GM18517 (cell line): ENCODE measurements at regions not wholly inside any gene's neighbourhood (a gene's known extent, or its start where the extent isn't known, plus 50 kb on each side); places are given as distances from the start of the nearest gene placed in this dataset.

Experiments used
- ATAC-seq: cut with Tn5 transposase; IDR thresholded peaks from one replicate; pipeline ENCODE4 v1.9.1; 2021; ENCODE audit warnings: mild to moderate bottlenecking, moderate library complexity; ENCODE audit not compliant: unreplicated experiment

DNA sequence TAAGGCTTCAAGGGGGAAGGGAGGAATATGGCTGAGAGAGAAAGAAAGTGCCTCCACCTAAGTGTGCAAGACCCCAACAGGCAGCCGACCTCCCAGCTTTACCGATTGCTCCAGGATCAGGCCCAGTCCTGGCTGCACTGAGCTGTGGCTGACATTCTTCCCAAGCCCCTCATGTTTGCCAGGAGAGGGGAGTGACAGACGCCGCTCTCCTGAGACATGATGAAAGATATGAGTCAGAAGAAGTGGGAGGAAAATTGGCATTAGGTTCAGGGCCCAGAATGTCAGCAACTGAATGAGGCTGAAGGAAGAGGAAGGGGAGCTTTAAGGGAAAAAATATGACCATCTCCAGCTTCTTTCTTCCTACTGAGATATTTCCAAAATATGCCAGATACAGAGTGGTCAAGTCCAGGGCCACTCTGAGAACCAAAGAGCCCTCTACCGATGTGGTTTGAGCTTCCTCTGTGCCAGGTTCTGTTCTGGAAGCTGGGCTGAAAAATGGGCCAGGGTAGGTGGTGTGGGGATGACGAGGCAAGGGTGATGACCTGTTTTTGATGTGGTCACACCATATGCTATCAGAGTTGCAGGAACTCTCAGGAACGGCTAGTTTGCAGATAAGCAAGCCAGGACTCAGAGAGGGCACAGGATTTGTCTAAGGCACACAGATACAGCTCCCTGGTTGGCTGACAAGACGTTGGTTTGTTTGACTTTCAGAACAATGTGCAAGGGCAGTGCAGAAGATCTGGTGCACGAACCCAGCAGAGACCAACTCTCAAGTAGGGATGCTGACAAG is 176.7 kb downstream of the SOX9 start:
- no peak for ATAC-seq

DNA sequence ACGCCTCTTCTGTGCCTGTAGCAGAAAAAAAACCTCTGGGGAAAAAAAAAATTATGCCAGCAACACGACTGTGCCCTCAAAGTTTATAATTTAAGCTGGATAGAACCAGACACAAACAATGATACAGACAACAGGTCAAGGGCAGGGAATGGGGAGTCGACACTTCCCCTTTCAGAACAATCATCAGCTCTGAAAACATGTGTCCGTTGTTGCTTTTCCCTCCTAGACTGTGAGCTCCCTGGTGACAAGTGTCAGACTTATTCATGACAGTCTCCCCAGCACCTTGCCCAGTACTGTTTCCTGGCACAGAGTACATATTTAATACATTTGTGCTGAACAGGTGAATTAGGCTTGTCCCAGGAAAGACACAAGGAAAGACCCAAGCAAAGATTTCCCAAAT is 178.3 kb downstream of the SOX9 start:
- no peak for ATAC-seq

DNA sequence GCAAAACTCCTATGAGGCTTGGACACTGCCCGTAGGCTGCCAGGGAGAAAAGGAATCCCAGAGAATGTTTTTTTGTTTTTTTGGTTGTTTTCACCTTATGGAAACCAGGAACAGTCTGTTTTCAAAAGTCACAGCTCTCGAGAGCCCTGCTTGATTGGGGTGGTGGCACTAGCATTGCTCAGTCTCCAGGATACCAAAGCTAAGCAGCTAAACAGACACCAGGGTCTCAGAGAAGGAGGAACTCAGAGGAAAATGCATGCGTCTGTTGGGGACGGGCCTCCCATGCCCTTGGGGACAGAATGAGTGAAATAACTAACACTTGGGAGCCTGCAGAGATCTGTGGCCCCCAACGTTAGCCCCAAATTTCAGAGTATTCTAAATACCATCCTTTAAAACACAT is 178.8 kb downstream of the SOX9 start:
- ATAC-seq, result no peak

DNA sequence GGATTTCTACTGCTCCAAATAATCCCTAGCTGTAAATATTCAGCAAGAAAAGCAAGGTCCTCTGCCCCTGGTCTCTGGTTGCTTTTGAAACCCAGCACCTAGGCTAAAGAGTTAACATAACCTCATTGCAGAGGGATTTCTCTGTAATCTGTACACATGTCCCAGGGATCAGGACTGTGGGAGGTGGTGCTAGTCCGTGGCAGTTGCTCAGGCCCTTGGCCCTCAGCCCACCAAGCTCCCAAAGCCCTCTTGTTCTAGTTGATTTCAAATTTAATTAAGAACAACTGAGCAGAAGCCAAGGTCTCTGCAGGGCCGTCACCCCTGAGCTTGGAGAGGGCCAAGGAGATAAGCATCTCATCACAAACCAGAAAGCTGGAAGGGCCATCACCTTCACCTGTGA is 181.1 kb downstream of the SOX9 start:
- no peak for ATAC-seq

DNA sequence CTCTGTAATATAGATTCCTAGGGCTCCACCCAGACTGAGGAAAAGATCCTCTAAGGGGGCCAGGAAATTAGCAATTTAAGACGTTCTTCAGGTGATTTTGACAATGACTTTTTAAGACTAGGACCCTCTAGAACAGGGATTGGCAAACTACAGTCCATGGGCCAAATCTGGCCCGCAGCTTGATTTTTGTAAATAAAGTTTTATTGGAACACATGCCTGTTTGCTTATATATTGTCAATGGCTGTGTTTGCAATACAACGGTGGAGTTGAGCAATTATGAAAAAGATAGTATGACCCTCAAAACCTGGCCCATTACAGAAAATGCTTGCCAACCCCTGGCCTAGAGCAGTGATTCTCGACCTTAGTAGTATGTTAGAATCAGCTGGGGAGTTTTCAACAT is 181.9 kb downstream of the SOX9 start:
- no peak for ATAC-seq

DNA sequence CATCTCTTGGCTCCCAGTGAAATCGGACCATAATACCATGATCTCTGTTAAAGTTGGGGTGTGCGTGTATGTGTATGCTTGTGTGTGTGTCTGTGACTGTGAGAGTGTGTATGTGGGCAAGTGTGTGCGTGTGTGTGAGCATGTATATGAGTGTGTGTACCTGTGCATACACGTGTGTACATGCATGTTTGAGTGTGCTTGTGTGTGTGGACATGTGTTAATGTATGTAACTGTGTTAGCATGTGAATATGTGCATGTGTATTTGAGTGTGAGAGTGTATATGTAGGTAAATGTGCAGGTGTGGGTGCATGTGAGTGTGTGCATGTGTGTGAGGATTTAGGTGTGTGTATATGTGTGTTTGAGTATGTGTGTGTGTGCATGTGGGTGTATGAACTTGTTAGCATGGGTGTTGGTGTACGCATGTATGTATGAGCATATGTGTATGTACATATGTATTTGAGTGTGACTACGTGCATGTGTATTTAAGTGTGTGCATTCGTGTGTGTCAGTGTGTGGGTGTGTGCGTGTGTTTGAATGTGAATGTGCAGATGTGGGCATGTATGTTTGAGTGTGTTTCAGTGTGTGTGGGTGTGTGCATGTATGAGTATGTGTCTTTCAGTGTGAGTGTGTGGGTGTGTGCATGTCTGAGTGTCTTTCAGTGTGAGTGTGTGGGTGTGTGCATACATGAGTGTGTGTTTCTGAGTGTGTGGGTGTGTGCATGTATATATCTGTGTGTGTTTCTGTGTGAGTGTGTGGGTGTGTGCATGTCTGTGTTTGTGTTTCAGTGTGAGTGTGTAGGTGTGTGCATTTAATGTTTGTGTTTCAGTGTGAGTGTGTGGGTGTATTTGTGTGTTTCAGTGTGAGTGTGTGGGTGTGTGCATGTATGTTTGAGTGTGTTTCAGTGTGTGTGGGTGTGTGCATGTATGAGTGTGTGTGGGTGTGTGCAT is 183.2 kb downstream of the SOX9 start:
- no peak for ATAC-seq

DNA sequence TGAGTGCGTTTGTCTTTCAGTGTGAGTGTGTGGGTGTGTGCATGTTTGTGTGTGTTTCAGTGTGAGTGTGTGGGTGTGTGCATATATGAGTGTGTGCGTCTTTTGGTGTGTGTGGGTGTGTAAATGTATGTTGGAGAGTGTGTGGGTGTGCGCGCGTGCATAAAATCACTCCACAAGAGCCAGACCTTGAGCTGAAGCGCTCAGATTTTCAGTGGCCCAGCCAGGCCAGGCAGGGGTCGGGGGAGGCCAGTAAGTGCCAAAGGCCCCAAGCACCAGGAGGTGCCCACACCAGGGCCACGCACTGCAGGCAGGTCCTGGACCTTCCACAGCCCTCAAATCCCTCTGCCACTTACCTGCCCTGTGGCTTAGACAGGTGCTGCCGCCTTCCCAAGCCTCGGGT is 184.0 kb downstream of the SOX9 start:
- no peak for ATAC-seq

DNA sequence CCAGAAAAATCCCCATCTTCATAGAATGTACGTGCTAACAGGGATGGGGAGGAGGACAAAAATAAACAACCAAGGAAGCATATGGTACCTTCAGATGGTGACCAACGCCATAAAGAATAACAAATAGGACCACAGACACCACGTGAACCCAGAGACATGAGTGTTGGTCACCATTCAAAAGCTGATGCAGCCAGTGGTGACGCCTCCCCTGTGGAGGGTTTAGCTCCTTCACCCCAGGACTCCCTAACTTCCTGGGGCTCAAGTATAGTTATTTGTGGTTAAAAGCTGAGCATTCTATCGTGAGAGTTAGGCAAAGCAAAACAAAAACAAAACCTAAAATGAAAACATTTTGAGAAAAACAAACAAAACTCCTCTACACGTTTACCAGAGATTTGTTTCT is 184.7 kb downstream of the SOX9 start:
- no peak for ATAC-seq

DNA sequence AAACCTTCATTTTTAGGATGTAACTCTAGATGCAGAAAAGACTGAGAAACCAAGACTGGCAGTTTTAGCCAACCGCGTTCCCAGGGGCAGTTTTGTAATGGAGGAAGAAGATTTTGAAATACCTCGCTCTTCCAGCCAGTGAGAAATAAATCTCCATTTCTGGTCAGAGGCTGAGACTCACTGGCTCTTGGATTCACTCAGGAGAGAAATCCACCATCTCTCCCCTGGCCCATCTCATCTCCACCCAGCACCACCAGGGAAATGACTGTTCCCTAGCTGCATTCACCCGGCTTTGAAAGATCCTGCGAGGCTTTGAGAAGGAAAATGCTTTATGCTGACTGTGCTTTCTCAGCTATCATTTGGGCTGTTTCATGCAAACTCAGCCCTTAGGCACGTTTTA is 185.2 kb downstream of the SOX9 start:
- no peak for ATAC-seq

DNA sequence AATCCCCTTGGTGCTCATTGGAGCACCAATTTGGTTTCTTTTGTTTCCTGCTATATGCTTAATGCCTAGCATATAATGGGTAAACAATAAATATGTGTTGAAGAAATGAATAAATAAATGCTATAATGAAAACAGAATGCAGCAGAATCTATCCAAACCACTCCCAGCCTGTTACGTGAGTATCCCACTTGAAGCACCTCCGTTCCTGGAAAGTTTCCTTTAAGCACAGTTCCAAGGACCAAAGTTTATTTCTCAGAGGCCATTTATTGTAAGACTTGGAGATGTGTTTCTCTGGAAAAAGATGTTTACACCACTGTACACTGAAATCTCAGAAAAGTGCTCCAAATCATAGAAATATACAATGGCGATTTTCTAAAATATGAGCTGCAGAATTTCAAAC is 187.0 kb downstream of the SOX9 start:
- ATAC-seq, result no peak

DNA sequence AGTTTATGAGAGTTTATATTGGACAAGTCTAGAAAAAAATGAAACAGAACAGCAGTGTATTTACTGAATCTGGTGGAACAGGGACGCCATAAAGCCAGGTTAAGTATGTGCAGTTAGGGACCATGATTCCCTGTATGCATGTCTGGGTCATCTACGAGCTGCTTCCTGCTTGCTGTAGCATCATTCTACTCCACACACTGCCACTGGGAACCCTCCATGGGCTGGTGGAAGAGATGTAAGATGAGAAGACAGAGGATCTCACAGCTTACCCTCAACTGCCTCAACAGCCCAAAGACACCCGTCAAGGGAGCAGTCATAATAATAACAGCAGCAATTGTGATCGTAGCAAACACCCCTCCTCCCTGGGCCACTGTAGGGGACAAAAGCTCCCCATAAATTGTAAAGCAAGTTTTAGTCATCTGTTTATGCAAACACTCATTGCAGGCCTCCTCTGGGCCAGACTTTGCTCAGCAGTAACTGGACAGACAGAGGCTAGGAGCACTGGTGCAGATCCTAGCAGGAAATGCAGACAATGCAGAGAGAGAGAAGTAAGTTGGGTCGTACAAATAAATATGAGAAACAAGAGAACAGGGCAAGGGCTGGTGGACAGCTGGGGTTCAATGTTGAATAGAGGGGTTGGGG is 188.0 kb downstream of the SOX9 start:
- ATAC-seq, result no peak

DNA sequence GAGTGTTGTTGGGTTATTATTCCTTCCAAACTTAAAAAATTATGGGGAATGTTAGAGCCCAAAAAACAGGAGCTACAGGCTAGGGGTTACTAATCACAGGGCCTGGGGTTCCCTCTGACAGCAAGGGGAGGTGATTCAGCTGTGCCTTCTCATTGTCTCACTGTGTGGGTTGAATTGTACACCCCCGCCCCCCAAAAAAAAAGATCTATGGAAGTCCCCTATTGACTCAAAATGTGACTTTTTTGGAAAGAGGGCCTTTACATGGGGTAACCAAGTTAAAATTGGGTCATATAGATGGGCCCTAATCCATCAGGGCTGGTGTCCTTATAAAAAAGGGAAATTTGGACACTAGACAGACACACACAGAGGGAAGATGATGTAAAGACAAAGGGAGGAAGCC is 190.2 kb downstream of the SOX9 start:
- no peak for ATAC-seq

DNA sequence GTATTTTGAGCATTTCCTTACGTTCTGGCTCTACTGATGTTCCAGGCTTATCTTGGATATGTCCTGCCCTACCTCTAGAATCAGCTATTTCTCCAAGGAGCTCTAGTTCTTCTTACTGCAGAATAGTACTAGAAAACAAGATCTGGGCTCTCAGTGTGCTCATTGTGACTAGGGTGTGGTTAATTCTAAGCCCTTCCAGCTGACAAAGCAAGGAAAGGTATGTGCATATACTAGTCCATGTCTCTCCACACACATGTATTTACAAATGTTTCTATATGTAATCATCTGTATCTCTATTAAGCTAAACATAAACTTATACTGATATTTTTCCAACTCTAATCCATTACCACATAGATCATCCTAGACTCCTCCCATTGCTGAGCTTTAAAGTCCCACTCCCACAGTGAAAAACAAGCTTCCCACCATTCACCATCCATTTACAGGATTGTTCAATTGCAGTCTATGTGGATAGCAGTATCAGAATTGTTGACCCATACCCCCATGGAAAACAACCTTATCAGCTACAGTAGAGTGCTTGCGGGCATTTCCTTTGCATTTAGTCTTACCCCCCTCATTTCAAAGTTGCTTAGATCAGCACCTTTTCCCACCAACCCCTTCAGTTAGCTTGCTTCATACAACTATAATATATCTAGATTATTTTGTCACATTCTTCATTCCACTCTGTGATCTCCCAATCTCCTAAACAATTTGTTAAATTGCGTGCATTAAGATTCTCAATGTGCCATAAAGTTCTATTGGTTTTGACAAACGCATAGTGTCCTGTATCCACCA is 194.5 kb downstream of the SOX9 start:
- ATAC-seq, result no peak

DNA sequence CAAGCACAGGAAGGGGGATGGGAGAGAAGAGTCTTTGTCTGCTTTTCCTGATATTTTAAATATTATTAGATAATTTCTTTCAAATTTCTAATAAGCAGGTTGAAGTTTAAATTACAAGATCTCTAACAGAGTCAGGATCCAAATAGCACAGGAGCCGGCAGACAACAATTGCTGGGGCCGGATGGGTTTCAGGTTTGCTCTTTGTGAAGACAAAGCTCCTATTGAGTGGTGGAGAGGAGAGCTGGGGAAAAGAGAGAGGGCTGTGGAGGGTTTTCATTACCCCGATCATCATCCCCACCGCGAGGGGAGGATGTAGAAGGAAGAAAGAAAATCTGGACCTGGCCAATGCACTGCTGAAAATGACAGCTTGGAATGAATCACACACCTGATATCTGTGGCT is 197.3 kb downstream of the SOX9 start:
- ATAC-seq, result no peak

DNA sequence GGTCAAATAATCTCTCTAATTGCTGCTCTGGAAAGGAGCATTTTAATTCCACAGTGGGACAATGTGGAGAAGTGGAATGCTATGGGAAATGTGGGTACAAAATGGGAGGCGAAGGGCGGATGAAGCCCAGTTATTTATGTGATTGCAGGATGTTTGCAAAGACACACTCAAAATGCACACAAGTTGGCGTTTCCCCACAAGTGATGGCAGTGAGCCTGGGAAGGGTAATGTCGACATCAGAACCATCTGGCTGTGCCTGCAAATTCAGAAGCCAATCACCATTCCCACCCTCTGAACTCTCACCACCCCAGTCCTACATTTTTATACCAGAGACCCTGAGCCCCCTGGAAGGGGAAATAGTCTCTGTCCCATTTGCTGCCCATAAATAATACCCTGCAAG is 201.1 kb downstream of the SOX9 start:
- ATAC-seq, result no peak

DNA sequence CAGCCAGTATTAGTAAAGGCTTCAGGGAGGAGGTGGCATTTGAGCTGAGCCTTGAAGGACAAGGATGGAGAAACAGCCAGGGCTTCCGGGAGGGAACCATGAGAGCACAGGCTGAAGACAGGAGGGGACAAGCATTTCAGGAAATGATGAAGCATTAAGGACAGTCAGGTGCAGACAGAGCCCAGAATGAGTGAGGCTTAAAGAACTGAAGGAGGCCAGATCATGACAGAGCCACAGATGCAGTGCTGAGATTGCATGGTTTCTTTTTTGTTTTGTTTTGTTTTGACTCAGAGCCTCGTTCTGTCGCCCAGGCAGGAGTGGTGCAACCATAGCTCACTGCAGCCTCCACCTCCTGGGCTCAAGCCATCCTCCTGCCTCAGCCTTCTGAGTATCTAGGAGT is 211.5 kb downstream of the SOX9 start:
- ATAC-seq, result peak; percentile 91

DNA sequence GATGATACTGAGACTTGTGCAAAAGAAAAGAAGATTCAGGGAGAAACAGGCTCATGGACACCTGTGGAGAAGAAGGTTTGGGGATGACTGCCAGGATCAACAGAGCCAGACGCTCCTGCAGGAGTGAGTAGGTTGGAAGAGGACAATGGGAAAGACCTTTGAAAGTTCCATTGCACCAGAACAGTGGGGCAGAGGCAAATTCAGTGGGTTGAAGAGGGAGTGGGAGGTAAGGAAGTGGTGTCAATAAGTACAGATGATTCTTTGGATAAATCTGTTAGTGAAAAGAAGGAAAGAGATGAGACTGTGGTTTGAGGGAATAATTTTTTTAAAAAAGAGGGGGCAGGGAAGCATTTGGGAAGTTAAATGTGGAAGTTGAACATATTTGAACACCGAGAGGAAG is 212.8 kb downstream of the SOX9 start:
- ATAC-seq, result no peak

DNA sequence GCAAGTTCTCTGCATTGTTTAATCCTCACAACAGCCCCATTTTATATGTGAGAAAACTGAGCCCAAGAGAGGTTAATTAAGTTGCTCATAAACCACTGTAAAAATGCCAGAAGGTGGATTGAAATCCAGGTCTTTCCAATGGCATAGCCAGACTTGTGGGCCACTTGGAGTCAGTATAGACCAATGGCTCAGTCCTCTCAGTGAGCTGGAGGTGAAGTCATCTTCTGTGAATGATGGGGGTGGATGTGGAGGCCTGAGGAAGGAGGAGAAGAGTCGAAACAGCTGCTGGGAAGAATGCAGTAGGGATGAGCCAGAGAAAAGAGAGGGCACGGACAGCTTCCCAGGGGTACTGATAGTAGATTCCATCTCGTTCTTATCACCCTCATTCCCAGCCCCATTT is 213.4 kb downstream of the SOX9 start:
- no peak for ATAC-seq

DNA sequence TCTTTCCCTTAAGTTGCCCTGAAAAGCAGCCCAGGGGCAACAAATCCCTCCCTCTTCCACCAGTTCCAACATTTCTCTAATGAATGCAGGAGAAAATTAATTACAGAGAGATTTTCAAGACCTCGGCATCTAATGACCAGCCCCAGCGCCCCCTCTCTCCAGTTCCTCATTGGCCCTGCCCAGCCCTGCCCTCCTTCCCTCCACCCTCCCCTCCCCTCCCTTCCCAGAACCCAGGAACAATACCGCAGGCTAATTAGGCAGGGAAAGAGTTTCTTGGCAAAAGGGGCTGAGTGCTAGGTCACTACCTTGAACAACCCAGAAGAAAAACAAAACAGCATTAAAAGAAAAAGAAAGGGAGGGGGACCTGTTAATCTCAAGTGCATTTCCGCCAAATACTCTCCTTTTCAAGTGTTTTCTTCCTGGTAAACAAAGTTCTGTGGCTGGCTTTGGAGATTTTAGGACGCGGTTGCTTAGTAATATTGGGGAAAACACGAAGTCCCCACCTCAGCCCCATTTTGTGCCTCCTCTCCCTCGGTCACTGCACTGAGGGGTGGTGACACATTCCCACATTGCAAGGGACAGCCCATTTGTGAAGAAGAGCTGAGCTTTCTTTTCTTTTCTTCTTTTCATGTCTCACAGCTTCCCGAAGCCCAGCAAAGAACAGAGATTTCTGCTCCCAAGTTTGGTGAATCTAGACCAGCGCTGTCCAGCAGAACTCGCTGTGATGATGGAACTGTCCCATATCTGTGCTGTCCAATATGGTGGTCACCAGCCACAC is 215.4 kb downstream of the SOX9 start:
- no peak for ATAC-seq

DNA sequence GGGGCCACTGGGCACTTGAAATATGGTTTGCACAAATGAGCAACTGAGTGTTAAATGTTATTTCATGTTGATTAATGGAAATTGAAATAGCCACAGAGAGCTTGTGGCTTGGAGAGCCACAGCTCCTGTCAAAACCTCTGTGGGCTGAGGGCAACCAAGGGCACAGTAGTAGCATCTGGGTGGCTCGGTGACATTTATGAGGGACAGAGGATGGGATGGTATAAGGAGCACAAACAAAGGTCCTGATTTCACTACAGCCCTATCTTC is 215.9 kb downstream of the SOX9 start:
- no peak for ATAC-seq
